ENCODE measurements at regions not wholly inside any gene's neighbourhood (a gene's known extent, or its start where the extent isn't known, plus 50 kb on each side); places are given as distances from the start of the nearest gene placed in this dataset.

GRCh38 chr2:145644820-145645302 lies 1124.9 kb upstream of the ZEB2 start:
- no peaks in the 10 kb centered on the region for H3K36me3 ChIP-seq
- H3K27me3 ChIP-seq: no peaks in the 10 kb centered on the region
- TF ChIP-seq POLR2A (IDR thresholded peaks at IDR 0.05): no peak
- TF ChIP-seq, protein P1, sequence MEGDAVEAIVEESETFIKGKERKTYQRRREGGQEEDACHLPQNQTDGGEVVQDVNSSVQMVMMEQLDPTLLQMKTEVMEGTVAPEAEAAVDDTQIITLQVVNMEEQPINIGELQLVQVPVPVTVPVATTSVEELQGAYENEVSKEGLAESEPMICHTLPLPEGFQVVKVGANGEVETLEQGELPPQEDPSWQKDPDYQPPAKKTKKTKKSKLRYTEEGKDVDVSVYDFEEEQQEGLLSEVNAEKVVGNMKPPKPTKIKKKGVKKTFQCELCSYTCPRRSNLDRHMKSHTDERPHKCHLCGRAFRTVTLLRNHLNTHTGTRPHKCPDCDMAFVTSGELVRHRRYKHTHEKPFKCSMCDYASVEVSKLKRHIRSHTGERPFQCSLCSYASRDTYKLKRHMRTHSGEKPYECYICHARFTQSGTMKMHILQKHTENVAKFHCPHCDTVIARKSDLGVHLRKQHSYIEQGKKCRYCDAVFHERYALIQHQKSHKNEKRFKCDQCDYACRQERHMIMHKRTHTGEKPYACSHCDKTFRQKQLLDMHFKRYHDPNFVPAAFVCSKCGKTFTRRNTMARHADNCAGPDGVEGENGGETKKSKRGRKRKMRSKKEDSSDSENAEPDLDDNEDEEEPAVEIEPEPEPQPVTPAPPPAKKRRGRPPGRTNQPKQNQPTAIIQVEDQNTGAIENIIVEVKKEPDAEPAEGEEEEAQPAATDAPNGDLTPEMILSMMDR (IDR thresholded peaks at IDR 0.05): no peak
- intact Hi-C loops (cut with DNase I; ENCODE audit: low total_unique reads): no loop called here
- no peaks in the 10 kb centered on the region for H3K4me1 ChIP-seq
- no peaks in the 10 kb centered on the region for H3K9me3 ChIP-seq
- H3K4me3 ChIP-seq: no peak overlapping the region
- no peak overlapping the region for H3K27ac ChIP-seq
- no peak for DNase-seq

DNA sequence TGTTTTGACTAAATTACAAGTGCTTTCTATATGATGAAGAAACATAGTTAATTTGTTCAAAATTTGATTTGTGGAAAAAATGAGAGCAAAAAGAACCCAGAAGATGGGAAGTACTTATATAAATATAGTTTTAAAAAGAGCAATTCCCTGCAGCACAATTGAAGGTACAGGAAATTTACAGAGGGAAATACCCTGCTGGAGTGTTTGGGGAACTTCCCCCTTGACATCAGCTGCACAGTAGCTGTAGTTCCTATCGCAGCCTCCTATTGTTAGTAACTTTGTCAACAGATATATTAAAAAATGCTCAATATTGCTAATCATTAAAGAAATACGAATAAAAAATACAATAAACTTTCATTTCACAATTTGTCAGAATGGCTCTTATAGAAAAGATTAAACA lies 1118.8 kb upstream of the ZEB2 start:
- Histone ChIP-seq H3K4me3 (no peak overlapping the region), H3K9me3 (no peaks in the 10 kb centered on the region), H3K27me3 (no peaks in the 10 kb centered on the region), H3K36me3 (no peaks in the 10 kb centered on the region), H3K27ac (no peak overlapping the region), H3K4me1 (no peaks in the 10 kb centered on the region)
- TF ChIP-seq POLR2A (IDR thresholded peaks at IDR 0.05): no peak
- TF ChIP-seq, protein P1 (IDR thresholded peaks at IDR 0.05): no peak
- intact Hi-C loops (cut with DNase I; ENCODE audit: low total_unique reads): no loop called here
- DNase-seq: no peak

DNA sequence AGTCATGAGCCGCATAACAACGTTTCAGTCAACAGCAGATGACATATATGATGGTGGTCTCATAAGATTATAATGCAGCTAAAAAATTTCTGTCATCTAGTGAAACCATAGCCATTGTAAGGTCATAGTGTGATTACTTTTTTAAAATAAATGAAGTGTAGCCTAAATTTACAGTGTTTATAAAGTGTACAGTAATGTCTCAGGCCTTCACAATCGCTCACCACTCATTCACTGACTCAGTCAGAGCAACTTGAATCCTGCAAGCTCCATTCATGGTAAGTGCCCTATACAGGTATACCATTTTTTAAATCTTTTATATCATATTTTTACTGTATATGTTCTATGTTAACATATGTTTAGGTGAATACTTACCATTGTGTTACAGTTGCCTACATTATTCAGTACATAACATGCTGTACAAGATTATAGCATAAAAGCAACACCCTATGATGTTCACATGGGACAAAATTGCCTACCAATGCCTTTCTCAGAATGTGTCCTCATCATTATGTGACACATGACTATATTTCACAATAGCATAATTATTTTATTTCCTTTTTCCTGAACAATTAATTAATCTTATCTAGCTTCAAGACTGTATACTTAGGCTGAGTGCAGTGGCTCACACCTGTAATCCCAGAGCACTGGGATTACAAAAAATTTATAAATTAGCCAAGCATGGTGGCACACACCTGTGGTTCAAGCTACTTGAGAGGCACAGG lies 1115.9 kb upstream of the ZEB2 start:
- TF ChIP-seq POLR2A (IDR thresholded peaks at IDR 0.05): no peak
- TF ChIP-seq, protein P1 (IDR thresholded peaks at IDR 0.05): no peak
- Histone ChIP-seq H3K27me3 (no peaks in the 10 kb centered on the region), H3K27ac (no peak overlapping the region), H3K36me3 (no peaks in the 10 kb centered on the region), H3K9me3 (no peaks in the 10 kb centered on the region), H3K4me1 (no peaks in the 10 kb centered on the region), H3K4me3 (no peak overlapping the region)
- DNase-seq: no peak
- intact Hi-C loops (cut with DNase I; ENCODE audit: low total_unique reads): no loop called here

DNA sequence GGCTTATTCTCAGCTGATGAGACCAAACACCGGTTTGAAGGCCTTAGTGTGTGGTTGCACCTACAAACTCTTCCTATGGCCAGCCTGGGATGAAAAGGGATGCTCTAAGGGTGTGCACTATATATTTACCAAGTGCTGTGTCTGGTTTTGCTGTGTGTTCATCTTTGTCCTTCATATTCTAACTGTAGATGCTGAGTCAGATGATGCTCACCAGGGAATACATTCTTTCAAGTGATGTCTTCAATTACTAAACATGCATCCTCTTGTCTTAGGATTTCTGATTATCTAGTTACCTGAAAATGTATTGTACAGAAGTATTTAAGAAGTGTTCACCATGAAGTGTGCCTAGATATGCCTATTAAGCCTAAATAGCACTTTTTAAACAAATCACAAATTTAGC lies 1111.6 kb upstream of the ZEB2 start:
- Histone ChIP-seq H3K4me1 (no peaks in the 10 kb centered on the region), H3K36me3 (no peaks in the 10 kb centered on the region), H3K4me3 (no peak overlapping the region), H3K27me3 (no peaks in the 10 kb centered on the region), H3K27ac (no peak overlapping the region), H3K9me3 (no peaks in the 10 kb centered on the region)
- intact Hi-C loops (cut with DNase I; ENCODE audit: low total_unique reads): no loop called here
- no peak for DNase-seq
- TF ChIP-seq, protein P1 (IDR thresholded peaks at IDR 0.05): no peak

- no peak overlapping the region for H3K4me3 ChIP-seq
- H3K9me3 ChIP-seq: no peaks in the 10 kb centered on the region
- no peak for DNase-seq
- no peaks in the 10 kb centered on the region for H3K27me3 ChIP-seq
- H3K36me3 ChIP-seq: no peaks in the 10 kb centered on the region
- H3K4me1 ChIP-seq: no peaks in the 10 kb centered on the region
- H3K27ac ChIP-seq: no peak overlapping the region
- intact Hi-C loops (cut with DNase I; ENCODE audit: low total_unique reads): no loop called here
- TF ChIP-seq, protein P1 (IDR thresholded peaks at IDR 0.05): no peak
- TF ChIP-seq POLR2A (IDR thresholded peaks at IDR 0.05): no peak
Observed at GRCh38 chr2:145626301-145626700, 1106.4 kb upstream of the ZEB2 start.

Measured in uterus (tissue), 3 donors.